ENCODE measurements at regions not wholly inside any gene's neighbourhood (a gene's known extent, or its start where the extent isn't known, plus 50 kb on each side); places are given as distances from the start of the nearest gene placed in this dataset.
"Not testable (repeated sequence)": the region's sequence is repeated elsewhere in the genome, so short reads cannot be mapped to it uniquely, and the experiment has no call there.

- Histone ChIP-seq H3K4me3 (no peak overlapping the region), H3K36me3 (no peaks in the 10 kb centered on the region), H3K4me1 (no peaks in the 10 kb centered on the region), H3K27ac (no peak overlapping the region), H3K9me3 (peaks cover 0 to 8% (median 0%) of the 10 kb centered on the region in 3 donors), H3K27me3 (no peaks in the 10 kb centered on the region)
- TF ChIP-seq EP300 (IDR thresholded peaks at IDR 0.05) (no peak), CTCF (IDR thresholded peaks at IDR 0.05) (no peak), POLR2A (IDR thresholded peaks at IDR 0.05) (no peak), POLR2AphosphoS5 (IDR thresholded peaks at IDR 0.05) (no peak)
- no peak for ATAC-seq
- 78 to 84% methylated on average over 5 of the region's 5 CpGs for WGBS, 2 donors (ENCODE audit: low coverage in 1 of 2)
Measured at GRCh38 chr1:70790232-70790923, 257.2 kb downstream of the PTGER3 start.

GRCh38 chr1:70795064-70795463 is 252.6 kb downstream of the PTGER3 start:
- H3K4me3 ChIP-seq, ATAC-seq, H3K27ac ChIP-seq, H3K36me3 ChIP-seq, H3K4me1 ChIP-seq, H3K27me3 ChIP-seq: not testable (repeated sequence)
- peaks cover 0 to 24% (median 0%) of the 10 kb centered on the region in 3 donors for H3K9me3 ChIP-seq
- 75 to 88% methylated on average over 1 of the region's 1 CpG for WGBS, 2 donors (ENCODE audit: low coverage in 1 of 2)

- H3K27ac ChIP-seq, H3K4me1 ChIP-seq, H3K36me3 ChIP-seq, H3K4me3 ChIP-seq, ATAC-seq, H3K27me3 ChIP-seq: not testable (repeated sequence)
- WGBS, 2 donors (ENCODE audit: low coverage in 1 of 2) = 74 to 88% methylated on average over 1 of the region's 1 CpG
- H3K9me3 ChIP-seq = peaks cover 0 to 24% (median 0%) of the 10 kb centered on the region in 3 donors
Measured at GRCh38 chr1:70796298-70796697, 251.3 kb downstream of the PTGER3 start.

GRCh38 chr1:70802625-70803024 is 245.0 kb downstream of the PTGER3 start:
- not testable (repeated sequence) for H3K36me3 ChIP-seq, H3K27me3 ChIP-seq, H3K4me3 ChIP-seq, H3K4me1 ChIP-seq, ATAC-seq, H3K9me3 ChIP-seq, H3K27ac ChIP-seq
- 88 to 90% methylated on average over 2 of the region's 2 CpGs for WGBS, 2 donors (ENCODE audit: low coverage in 1 of 2)

GRCh38 chr1:70805641-70806040 is 242.0 kb downstream of the PTGER3 start:
- H3K36me3 ChIP-seq = no peaks in the 10 kb centered on the region
- H3K4me1 ChIP-seq = no peaks in the 10 kb centered on the region
- TF ChIP-seq POLR2AphosphoS5 (IDR thresholded peaks at IDR 0.05) = no peak
- no peak for TF ChIP-seq POLR2A (IDR thresholded peaks at IDR 0.05)
- TF ChIP-seq EP300 (IDR thresholded peaks at IDR 0.05) = no peak
- no peak for TF ChIP-seq CTCF (IDR thresholded peaks at IDR 0.05)
- no peak overlapping the region for H3K27ac ChIP-seq
- peaks cover 0 to 9% (median 0%) of the 10 kb centered on the region in 3 donors for H3K9me3 ChIP-seq
- H3K27me3 ChIP-seq = no peaks in the 10 kb centered on the region
- no peak for ATAC-seq
- 93 to 100% methylated on average over 3 to 4 of the region's 6 CpGs for WGBS, 2 donors (ENCODE audit: low coverage in 1 of 2)
- no peak overlapping the region for H3K4me3 ChIP-seq

GRCh38 chr1:70807088-70807664 is 240.4 kb downstream of the PTGER3 start:
- Histone ChIP-seq H3K27me3 (no peaks in the 10 kb centered on the region), H3K9me3 (peaks cover 0 to 9% (median 0%) of the 10 kb centered on the region in 3 donors), H3K27ac (no peak overlapping the region), H3K4me1 (no peaks in the 10 kb centered on the region), H3K4me3 (no peak overlapping the region), H3K36me3 (no peaks in the 10 kb centered on the region)
- no peak for TF ChIP-seq CTCF (IDR thresholded peaks at IDR 0.05)
- no peak for TF ChIP-seq POLR2A (IDR thresholded peaks at IDR 0.05)
- TF ChIP-seq EP300 (IDR thresholded peaks at IDR 0.05) = no peak
- TF ChIP-seq POLR2AphosphoS5 (IDR thresholded peaks at IDR 0.05) = no peak
- ATAC-seq = no peak
- 0% methylated on average over 1 of the region's 3 CpGs; no CpG with 5 or more reads in 1 of the 2 donors for WGBS, 2 donors (ENCODE audit: low coverage in 1 of 2)

Measured in gastroesophageal sphincter (tissue), 4 donors.